Neural cell (in vitro differentiated cells): ENCODE measurements at regions not wholly inside any gene's neighbourhood (a gene's known extent, or its start where the extent isn't known, plus 50 kb on each side); places are given as distances from the start of the nearest gene placed in this dataset.

Source experiments
- H2AFZ ChIP-seq: fragments of 200-600, 300-800 bp; sonication (generic), shearing (Covaris generic); 2 replicates; pipeline ENCODE4 v1.6.0; 2014; ENCODE audit warnings: low read depth, mild to moderate bottlenecking, antibody characterized with exemption, low read length, moderate library complexity
- H3F3A ChIP-seq: fragments of 200-600 bp; shearing (Covaris generic); 2 replicates; pipeline ENCODE4 v1.6.1; 2016; ENCODE audit warnings: mild to moderate bottlenecking, moderate library complexity, mixed read lengths, antibody characterized with exemption, low read length; ENCODE audit not compliant: insufficient read depth, poor library complexity, severe bottlenecking
- H3K27ac ChIP-seq: fragments of 200-600, 300-800 bp; sonication (generic), shearing (Covaris generic); 2 replicates; pipeline ENCODE4 v1.5.1; 2014; ENCODE audit warnings: mild to moderate bottlenecking, low read length, moderate library complexity
- H3K27me3 ChIP-seq: fragments of 300-800, 200-600 bp; sonication (generic), shearing (Covaris generic); 2 replicates; pipeline ENCODE4 v1.6.0; 2014; ENCODE audit warnings: mild to moderate bottlenecking, low read depth, low read length, moderate library complexity; ENCODE audit not compliant: insufficient read depth
- H3K36me3 ChIP-seq: fragments of 300-800, 200-600 bp; sonication (generic), shearing (Covaris generic); 2 replicates; pipeline ENCODE4 v1.5.1; 2014; ENCODE audit warnings: mild to moderate bottlenecking, antibody characterized with exemption, low read length, moderate library complexity; ENCODE audit not compliant: insufficient read depth
- H3K4me2 ChIP-seq: fragments of 300-800, 200-600 bp; sonication (generic), shearing (Covaris generic); 2 replicates; pipeline ENCODE4 v1.6.0; 2014; ENCODE audit warnings: mild to moderate bottlenecking, low read length
- H3K4me3 ChIP-seq: fragments of 300-800, 200-600 bp; sonication (generic), shearing (Covaris generic); 2 replicates; pipeline ENCODE4 v1.5.1; 2014; ENCODE audit warnings: mild to moderate bottlenecking, low read length, moderate library complexity
- H3K79me2 ChIP-seq: fragments of 200-600 bp; shearing (Covaris generic); replicated peaks from 2 replicates; pipeline ENCODE4 v1.6.0; 2014; ENCODE audit warnings: mild to moderate bottlenecking, low read length, moderate library complexity; ENCODE audit not compliant: insufficient read depth
- H3K9ac ChIP-seq: fragments of 300-800, 200-600 bp; sonication (generic), shearing (Covaris generic); 2 replicates; pipeline ENCODE4 v1.6.1; 2016; ENCODE audit warnings: mild to moderate bottlenecking, low read length, mixed read lengths
- H3K9me2 ChIP-seq: fragments of 200-600 bp; shearing (Covaris generic); 2 replicates; pipeline ENCODE4 v1.6.1; 2016; ENCODE audit warnings: mild to moderate bottlenecking, low read length, mixed read lengths; ENCODE audit not compliant: insufficient read depth
- H3K9me3 ChIP-seq: fragments of 200-600, 300-800 bp; sonication (generic), shearing (Covaris generic); 2 replicates; pipeline ENCODE4 v1.6.1; 2016; ENCODE audit warnings: mild to moderate bottlenecking, mixed run types, low read length, moderate library complexity, mixed read lengths
- H4K20me1 ChIP-seq: fragments of 200-600 bp; shearing (Covaris generic); 2 replicates; pipeline ENCODE4 v1.6.1; 2016; ENCODE audit warnings: mild to moderate bottlenecking, mixed run types; ENCODE audit not compliant: insufficient read depth
- CTCF ChIP-seq: fragments of 450-650 bp; IDR thresholded peaks from 2 replicates; pipeline ENCODE4 v1.5.1; 2014; ENCODE audit warnings: antibody characterized with exemption, mild to moderate bottlenecking, moderate library complexity; ENCODE audit not compliant: poor library complexity, severe bottlenecking
- EP300 ChIP-seq: fragments of 450-650 bp; conservative IDR thresholded peaks from 2 replicates; pipeline ENCODE4 v1.6.1; 2014; ENCODE audit warnings: antibody characterized with exemption, mild to moderate bottlenecking, moderate library complexity; ENCODE audit not compliant: poor library complexity, severe bottlenecking
- EZH2 ChIP-seq: fragments of 200-600, 300-800 bp; shearing (Covaris generic), sonication (generic); IDR thresholded peaks from 2 replicates; pipeline ENCODE4 v1.6.1; 2014; ENCODE audit warnings: antibody characterized with exemption, low read length, borderline replicate concordance, mild to moderate bottlenecking; ENCODE audit not compliant: insufficient read depth, poor library complexity, severe bottlenecking
- MXI1 ChIP-seq: fragments of 450-650 bp; conservative IDR thresholded peaks from 2 replicates; pipeline ENCODE4 v1.6.1; 2014; ENCODE audit warnings: antibody characterized with exemption, mild to moderate bottlenecking; ENCODE audit not compliant: poor library complexity, severe bottlenecking
- POLR2AphosphoS5 ChIP-seq: IDR thresholded peaks from 2 replicates; pipeline ENCODE4 v1.6.1; 2012
- RAD21 ChIP-seq: fragments of 450-650 bp; conservative IDR thresholded peaks from 2 replicates; pipeline ENCODE4 v1.6.1; 2014; ENCODE audit warnings: antibody characterized with exemption, mild to moderate bottlenecking, moderate library complexity
- SMC3 ChIP-seq: fragments of 450-650 bp; conservative IDR thresholded peaks from 2 replicates; pipeline ENCODE4 v1.6.1; 2014; ENCODE audit warnings: antibody characterized with exemption, mild to moderate bottlenecking, moderate library complexity; ENCODE audit not compliant: poor library complexity
- TAF1 ChIP-seq: IDR thresholded peaks from 2 replicates; pipeline ENCODE4 v1.6.1; 2012; ENCODE audit warnings: low read depth
- TF ChIP-seq, protein P1 (sequence below): IDR thresholded peaks from 2 replicates; pipeline ENCODE4 v1.6.1; 2012; ENCODE audit warnings: borderline replicate concordance

DNA sequence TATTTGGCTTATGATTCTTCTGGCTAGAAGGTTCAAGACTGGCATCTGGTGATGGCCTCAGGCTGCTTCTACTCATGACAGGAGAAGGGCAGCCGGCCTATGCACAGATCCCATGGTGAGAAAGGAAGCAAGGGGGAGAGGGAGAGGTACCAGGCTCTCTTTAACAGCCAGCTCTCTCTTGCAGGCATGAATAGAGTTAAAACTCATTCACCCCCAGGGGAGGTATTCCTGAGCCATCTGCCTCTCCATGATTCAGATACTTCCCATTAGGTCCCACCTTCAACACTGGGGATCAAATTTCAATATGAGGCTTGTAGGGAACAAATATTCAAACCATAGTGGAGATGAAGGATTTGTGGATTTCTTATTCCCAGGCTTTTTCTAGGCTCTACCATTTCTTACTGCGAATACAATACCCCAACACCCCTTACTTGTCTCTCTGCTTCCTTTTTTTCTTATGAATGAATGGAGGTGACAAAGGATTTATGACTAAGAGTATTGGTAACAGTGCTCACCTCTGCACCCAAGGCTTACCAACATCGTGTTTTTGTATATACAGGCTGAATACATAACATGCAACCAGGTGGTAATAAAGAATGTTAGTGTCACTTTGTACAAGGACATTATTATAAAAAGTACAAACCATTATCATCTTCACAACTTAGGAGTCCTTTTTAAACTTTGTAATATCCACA lies 454.6 kb upstream of the TRIB2 start:
- Histone ChIP-seq H3K4me3 (no peak overlapping the region), H3K79me2 (no peaks in the 10 kb centered on the region), H3K36me3 (no peaks in the 10 kb centered on the region), H3K27ac (no peak overlapping the region), H3K9me3 (no peaks in the 10 kb centered on the region), H3K27me3 (no peaks in the 10 kb centered on the region), H3K9me2 (no peaks in the 10 kb centered on the region), H2AFZ (no peak overlapping the region), H4K20me1 (no peaks in the 10 kb centered on the region), H3K9ac (no peak overlapping the region), H3K4me2 (no peak overlapping the region), H3F3A (no peaks in the 10 kb centered on the region)
- TF ChIP-seq EZH2: no peak
- no peak for TF ChIP-seq POLR2AphosphoS5
- TF ChIP-seq, protein P1, sequence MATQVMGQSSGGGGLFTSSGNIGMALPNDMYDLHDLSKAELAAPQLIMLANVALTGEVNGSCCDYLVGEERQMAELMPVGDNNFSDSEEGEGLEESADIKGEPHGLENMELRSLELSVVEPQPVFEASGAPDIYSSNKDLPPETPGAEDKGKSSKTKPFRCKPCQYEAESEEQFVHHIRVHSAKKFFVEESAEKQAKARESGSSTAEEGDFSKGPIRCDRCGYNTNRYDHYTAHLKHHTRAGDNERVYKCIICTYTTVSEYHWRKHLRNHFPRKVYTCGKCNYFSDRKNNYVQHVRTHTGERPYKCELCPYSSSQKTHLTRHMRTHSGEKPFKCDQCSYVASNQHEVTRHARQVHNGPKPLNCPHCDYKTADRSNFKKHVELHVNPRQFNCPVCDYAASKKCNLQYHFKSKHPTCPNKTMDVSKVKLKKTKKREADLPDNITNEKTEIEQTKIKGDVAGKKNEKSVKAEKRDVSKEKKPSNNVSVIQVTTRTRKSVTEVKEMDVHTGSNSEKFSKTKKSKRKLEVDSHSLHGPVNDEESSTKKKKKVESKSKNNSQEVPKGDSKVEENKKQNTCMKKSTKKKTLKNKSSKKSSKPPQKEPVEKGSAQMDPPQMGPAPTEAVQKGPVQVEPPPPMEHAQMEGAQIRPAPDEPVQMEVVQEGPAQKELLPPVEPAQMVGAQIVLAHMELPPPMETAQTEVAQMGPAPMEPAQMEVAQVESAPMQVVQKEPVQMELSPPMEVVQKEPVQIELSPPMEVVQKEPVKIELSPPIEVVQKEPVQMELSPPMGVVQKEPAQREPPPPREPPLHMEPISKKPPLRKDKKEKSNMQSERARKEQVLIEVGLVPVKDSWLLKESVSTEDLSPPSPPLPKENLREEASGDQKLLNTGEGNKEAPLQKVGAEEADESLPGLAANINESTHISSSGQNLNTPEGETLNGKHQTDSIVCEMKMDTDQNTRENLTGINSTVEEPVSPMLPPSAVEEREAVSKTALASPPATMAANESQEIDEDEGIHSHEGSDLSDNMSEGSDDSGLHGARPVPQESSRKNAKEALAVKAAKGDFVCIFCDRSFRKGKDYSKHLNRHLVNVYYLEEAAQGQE: no peak
- TF ChIP-seq RAD21: no peak
- no peak for TF ChIP-seq EP300
- TF ChIP-seq CTCF: no peak
- TF ChIP-seq SMC3: no peak
- TF ChIP-seq MXI1: no peak
- TF ChIP-seq TAF1: no peak

GRCh38 chr2:12262681-12263436 lies 453.9 kb upstream of the TRIB2 start:
- H2AFZ ChIP-seq: no peak overlapping the region
- H3K9me2 ChIP-seq: no peaks in the 10 kb centered on the region
- TF ChIP-seq MXI1 (no peak), EP300 (no peak), RAD21 (no peak), TAF1 (no peak), POLR2AphosphoS5 (no peak), EZH2 (no peak), CTCF (no peak), SMC3 (no peak)
- TF ChIP-seq, protein P1: no peak
- no peak overlapping the region for H3K4me2 ChIP-seq
- H3K27me3 ChIP-seq: no peaks in the 10 kb centered on the region
- H3K4me3 ChIP-seq: no peak overlapping the region
- H3F3A ChIP-seq: no peaks in the 10 kb centered on the region
- no peaks in the 10 kb centered on the region for H3K79me2 ChIP-seq
- H3K36me3 ChIP-seq: no peaks in the 10 kb centered on the region
- H3K27ac ChIP-seq: no peak overlapping the region
- H3K9ac ChIP-seq: no peak overlapping the region
- H3K9me3 ChIP-seq: no peaks in the 10 kb centered on the region
- no peaks in the 10 kb centered on the region for H4K20me1 ChIP-seq
